PC-3 (cell line): ENCODE measurements at regions not wholly inside any gene's neighbourhood (a gene's known extent, or its start where the extent isn't known, plus 50 kb on each side); places are given as distances from the start of the nearest gene placed in this dataset.

Experiments
- EZH2phosphoT487 ChIP-seq: fragments of 300-600 bp; sonication (generic); IDR thresholded peaks from 2 replicates; pipeline ENCODE4 v1.6.1; 2018; ENCODE audit warnings: mild to moderate bottlenecking, antibody characterized with exemption, low read length, borderline replicate concordance
- TF ChIP-seq, protein P1 (sequence below): fragments of 300-600 bp; sonication (generic); conservative IDR thresholded peaks from 2 replicates; pipeline ENCODE4 v1.5.1; 2017; ENCODE audit warnings: antibody characterized with exemption, low read depth, mild to moderate bottlenecking, low read length

DNA sequence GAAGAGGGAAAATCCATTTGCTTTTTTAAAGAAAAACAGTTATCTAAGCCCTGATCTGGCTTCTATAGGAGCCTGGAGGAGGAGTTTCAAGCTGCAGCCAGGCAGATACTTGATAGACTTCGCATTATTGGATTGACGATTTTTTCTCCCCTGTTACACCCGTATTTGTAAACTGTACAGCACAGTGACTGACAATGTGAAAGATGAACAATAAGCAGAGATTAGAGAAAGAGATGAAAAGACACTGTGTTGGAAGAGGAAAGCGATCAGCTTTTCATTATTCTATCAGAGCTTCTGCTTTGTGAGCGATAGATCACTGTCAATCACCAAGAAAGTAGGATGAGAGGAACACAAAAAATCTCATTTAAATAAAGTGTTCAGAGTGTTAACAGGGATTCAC, 639.2 kb downstream of the TLL1 start:
- TF ChIP-seq, protein P1, sequence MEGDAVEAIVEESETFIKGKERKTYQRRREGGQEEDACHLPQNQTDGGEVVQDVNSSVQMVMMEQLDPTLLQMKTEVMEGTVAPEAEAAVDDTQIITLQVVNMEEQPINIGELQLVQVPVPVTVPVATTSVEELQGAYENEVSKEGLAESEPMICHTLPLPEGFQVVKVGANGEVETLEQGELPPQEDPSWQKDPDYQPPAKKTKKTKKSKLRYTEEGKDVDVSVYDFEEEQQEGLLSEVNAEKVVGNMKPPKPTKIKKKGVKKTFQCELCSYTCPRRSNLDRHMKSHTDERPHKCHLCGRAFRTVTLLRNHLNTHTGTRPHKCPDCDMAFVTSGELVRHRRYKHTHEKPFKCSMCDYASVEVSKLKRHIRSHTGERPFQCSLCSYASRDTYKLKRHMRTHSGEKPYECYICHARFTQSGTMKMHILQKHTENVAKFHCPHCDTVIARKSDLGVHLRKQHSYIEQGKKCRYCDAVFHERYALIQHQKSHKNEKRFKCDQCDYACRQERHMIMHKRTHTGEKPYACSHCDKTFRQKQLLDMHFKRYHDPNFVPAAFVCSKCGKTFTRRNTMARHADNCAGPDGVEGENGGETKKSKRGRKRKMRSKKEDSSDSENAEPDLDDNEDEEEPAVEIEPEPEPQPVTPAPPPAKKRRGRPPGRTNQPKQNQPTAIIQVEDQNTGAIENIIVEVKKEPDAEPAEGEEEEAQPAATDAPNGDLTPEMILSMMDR = no peak
- no peak for TF ChIP-seq EZH2phosphoT487
